NCI-H2196 treated with DMSO at 0.1 percent for 48 hours (cell line): ENCODE measurements at regions not wholly inside any gene's neighbourhood (a gene's known extent, or its start where the extent isn't known, plus 50 kb on each side); places are given as distances from the start of the nearest gene placed in this dataset.
"Not testable (repeated sequence)": the region's sequence is repeated elsewhere in the genome, so short reads cannot be mapped to it uniquely, and the experiment has no call there.

Experiments used
- DNase-seq: peaks from one replicate; lab custom pipeline; 2025; ENCODE audit not compliant: unreplicated experiment; lab: John Stamatoyannopoulos, UW

DNA sequence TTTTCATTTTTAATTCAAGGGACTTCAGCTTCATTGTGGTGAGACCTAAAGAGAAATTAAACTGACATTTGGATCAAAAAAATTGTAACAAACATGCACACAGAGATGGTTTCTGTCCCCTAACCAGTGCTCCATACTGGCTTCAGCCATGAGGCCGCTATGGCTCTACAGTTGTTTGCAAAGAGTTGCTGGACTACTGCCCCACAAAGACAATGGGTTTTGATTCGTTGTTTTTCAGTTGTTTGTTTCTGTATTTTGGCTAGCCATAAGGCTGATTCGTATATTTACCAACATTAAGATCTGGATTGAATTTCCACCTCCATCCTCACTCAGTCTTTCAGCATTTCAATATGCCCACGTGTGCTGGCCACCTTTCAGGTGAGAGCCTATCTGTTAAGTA is 163.7 kb upstream of the KIF2A start:
- no peak for DNase-seq

DNA sequence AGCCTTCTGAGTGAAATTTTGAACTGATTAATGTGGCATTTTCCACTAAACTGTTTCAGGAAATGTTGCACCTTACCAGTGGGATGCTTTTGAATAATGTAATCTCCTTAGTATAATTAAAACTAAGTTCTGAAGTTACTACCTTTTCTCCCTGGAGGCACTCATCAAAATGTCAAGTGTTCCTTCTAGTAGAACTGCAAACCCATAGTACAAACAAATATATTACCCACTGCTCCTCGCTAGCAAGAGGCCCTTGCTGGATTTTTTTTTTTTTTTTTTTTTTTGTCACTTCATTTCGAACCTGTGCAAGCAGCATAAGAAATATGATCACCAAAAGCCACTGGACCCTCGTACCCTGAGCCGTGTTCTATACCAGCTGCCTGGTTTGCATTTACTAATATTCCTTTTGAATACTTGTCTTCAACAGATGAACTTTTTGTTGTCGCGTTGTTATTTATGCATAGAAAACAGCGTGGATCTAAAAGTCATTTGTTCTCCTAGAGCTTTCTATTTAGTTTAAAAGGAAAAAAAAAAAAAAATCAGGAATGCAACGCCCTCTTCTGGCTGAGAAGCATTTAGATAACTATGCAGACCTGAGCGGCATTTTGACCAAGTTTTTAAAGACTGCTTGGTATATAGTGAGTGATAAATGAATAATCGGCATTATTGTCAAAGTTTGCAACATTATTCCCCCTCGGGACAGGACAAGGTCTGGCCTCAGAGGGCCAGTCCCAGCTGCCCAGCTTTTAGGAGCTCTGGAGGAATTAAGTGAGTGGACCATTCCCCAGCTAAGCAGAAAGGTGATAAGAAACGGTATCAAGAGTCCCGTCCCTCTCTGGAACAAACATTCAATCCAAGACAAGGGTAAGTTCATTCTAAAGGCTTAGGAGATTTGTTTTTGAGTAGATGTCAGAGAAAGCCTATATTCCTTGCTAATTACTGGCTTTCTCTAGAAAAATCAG is 162.5 kb upstream of the KIF2A start:
- no peak for DNase-seq

DNA sequence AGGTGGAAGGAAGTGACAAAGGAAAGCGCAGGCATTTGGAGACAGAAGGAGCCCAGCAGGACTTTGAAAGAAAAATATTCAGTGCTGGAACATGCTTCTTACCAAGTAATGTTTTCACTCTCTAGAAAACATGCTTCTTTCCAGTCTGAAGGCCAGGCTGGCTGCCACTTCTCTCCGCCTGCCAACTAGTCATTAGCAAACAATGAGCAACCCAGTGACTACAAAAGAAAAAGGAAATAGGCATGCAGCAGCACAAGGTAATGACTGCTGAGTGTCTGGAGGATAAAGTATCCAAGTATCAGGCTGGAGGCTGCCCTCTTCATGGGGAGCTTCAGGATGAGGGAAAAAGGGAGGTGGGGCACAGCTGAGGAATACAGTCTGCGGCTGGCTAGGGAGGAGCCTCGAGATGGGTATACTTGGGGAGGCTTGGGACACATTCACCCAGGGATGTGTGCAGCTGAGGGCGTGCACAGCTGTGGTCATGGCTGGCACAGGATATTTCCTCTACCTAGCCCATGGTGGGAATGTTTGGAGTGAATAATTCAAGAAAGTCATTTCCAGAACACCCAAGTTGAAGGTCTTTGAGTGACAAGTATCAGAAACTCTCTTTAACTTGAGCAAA is 161.5 kb upstream of the KIF2A start:
- DNase-seq, result no peak

DNA sequence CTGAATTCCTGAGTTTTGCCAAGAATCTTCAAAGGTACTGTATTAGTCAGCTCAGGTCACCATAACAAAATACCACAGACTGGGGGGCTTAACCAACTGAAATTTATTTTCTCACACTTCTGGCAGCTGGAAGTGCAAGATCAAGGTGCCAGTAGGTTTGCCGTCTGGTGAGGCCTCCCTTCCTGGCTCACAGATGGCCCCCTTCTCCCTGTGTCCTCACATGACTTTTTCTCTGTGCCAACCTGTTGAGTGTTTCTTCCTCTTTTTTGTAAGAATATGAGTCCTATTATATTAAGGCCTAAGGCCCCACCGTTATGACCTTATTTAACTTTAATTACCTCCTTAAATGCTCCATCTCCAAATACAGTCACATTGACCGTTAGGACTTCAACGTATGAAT is 156.1 kb upstream of the KIF2A start:
- no peak for DNase-seq

DNA sequence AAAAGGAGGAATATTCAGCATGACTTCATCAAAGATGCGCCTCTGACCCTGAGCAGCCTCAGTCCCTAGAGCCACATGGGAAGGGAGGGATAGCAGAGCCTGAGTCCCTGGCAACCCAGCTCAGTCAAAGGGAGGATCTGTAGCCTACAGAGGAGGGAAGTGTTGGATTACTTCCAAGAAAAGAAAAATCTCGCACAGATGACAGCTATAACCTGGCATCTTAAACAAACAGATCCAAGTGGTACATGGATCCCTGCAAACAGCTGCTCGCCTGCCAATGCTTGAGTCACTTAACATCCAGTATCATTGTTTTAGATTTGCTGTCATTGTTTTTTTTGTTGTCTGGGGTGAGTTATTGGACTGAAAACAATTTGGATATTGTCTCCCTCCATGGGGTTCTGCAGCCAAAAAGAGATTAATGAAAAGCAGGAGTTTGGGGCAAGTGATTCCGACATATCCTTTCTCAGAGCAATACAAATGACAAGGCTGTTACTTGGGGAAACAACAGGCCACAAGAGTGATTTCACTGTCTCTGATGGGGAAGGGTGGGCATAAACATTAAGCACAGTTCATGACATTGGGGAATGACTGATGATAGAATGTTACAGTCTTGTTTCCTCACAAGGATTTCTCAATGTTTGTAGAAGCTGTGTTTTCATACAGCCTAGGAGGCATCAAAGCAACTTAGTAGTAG is 153.5 kb upstream of the KIF2A start:
- no peak for DNase-seq

DNA sequence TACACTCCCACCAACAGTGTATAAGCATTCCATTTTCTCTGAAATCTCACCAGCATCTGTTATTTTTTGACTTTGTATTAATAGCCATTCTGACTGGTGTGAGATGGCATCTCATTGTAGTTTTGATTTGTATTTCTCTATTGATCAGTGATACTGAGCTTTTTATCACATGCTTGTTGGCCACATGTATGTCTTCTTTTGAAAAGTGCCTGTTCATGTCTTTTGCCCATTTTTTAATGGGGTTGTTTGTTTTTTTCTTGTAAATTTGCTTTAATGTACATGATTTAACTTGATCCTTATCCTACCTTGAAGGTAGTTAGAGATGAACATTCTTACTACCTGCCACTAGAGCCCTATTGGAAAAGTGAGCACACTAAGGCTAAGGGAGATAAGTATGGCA is 151.2 kb upstream of the KIF2A start:
- no peak for DNase-seq

DNA sequence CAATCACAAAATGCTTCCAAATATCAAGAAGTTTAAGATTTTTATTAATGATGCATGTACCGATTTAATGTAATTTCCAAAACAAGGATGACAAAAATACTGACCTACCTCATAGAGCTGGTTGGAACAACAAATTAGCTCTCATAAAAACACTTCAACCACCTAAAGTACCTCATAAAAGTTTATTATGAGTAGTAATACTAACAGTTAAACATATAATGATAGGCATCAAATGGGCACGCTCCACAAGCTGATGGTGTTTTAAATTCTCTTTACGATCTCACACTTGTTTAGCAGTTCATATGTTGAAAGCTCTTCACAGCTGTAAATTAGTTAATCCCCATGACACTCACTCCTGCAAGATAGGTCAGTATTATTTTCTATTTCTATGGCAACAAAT is 150.0 kb upstream of the KIF2A start:
- DNase-seq, result no peak

DNA sequence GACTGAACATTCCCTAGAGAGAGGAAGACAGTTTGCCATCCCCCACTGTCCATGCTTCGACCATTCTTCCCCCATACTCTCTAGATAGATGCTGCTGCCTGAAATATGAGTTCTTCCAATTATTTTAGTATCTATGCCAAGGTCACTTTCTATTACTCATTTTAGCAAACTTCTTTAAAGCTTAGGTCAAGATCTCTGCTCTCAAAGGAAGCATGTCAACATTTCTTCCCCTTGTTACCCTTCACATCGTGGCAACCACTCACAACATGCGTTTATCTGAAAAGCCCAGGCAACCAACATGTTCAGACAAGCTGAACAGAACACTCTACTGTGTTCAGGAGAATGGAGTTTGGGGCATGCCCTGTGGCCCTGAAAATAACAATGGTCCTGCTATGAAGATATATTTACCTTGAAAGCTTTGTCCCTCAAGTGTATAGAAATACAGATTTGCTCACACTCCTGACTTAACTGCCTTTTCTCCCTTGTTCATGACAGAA is 138.4 kb upstream of the KIF2A start:
- DNase-seq, result no peak

DNA sequence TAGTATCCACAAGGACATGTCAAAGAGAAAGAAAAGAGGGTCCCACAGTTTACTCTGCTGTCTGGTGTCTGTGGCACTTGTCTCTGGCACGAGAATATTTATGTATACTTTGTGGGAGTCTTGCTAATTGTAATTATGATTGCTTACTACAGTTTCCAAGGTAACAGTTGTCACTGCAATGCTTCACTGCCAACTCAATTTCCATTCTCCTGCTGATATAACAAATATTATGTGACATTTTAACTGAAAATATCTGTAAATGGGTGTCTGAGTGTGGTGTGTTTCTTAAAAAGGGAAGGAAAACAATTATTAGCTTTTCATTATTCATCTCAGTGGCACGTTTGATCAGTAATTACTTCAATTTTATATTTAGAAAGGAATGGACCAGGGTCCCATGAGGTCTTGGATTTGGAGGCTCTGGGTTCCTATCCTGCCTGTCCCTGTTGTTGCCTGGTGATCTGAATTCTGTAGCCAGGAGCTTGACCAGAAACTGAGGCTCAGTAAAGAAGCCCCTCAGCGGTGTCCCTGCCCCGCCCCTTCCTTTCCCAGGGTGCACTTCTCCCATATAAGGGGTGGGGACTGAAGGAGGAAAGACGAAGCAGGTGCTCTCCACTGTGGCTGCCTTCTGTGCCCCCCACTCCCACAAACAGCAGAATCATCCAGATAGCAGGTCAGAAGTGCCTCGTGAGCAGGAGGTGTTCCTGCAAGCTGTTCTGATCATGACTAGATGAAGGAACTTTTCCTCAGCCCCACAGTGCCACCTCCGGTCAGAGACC is 137.3 kb upstream of the KIF2A start:
- no peak for DNase-seq

DNA sequence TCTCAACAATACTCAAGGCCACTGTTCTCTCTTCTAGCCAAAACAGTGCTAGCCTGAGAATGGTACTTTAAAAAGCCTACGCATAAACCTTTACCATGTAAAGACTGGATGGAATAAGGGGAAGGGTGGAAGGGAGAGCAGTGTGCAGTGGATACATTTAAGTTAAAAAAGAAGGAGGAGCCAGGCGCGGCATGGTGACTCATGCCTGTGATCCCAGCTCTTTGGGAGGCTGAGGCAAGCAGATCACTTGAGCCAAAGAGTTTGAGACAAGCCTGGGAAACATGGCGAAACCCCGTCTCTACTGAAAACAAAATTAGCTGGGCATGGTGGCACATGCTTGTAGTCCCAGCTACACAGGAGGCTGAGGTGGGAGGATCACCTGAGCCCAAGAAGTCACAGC is 127.7 kb upstream of the KIF2A start:
- DNase-seq, result no peak

DNA sequence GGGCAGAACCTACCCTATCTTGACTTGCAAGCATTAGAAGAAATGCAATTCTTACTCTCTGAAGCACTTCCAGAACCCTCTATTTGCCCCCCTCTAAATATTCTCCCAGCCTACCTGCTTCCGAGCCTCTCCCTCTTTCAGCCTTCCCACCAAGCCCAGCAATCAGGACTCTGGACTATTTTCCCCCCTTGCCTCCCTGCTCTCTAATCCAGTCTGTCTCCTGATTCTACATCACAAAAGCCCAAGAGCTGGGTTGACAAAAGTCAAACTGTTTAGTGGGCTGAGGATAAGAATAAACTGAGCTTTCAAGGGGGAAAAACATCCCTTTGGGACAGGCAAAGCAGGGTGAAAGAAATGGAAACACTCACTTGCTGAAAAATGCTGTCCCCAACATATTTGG is 123.2 kb upstream of the KIF2A start:
- no peak for DNase-seq

DNA sequence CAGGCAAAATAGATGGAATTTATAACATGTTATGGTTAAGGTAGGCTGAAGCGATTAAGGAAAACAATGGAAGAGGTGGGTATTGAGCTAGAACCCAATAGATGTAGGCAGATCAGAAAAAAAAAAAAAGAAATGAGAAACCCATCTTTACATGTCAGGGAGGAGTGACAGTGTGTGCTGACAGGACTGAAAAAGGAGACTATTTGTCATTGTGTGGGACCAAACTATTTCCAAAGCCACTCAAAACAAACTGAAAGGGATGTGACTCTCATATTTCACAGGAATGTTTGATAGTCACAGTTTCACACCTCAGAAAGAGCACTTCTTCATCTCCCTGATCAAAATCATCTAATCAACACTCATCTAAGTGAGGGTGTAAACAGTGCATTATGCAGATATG is 122.3 kb upstream of the KIF2A start:
- DNase-seq, result no peak

DNA sequence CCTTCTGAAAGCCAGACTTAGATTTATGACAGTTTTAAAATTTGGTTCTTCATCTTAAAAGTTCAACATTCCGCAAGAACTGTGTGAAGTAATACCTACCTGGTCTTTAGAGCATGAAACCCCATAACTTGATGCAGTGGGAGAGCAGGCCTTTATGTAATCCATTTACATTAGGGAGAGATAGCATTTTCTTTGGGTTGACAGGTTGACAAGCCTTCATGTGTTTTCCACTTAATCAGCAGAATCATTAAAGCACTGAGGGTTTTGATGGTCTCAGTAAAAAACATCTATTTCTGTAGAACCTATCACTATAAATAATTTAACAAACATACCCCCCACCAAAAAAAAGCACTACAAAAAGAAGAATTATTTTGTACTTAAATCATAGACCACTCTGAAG is 121.6 kb upstream of the KIF2A start:
- no peak for DNase-seq

DNA sequence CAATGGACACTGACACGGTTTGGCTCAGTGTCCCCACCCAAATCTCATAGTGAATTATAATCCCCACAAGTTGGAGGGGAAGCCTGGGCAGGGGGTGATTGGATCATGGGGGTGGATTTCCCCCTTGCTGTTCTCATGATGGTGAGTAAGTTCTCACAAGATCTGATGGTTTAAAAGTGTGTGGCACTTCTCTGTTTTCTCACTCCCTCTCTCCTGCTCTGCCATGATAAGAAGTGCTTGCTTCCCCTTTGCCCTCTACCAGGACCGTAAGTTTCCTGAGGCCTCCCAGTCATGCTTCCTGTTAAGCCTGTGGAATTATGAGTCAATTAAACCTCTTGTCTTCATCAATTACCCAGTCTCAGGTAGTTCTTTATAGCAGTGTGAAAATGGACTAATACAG is 115.8 kb upstream of the KIF2A start:
- DNase-seq, result no peak

DNA sequence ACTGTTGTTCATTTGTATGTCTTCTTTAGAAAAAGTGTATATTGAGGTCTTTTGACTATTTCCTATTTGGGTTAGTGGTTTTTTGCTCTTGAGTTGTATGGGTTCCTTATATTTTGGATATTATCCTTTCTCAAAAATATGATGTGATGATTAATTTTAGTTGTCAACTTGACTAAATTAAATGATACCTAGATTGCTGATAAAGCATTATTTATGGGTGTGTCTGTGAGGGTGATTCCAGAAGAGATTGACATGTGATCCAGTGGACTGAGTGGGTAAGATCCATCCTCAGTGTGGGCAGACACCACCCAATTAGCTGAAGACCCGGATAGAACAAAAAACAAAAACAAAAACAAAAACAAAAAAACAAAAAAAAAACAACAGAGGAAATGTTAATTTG is 115.1 kb upstream of the KIF2A start:
- DNase-seq, result no peak

DNA sequence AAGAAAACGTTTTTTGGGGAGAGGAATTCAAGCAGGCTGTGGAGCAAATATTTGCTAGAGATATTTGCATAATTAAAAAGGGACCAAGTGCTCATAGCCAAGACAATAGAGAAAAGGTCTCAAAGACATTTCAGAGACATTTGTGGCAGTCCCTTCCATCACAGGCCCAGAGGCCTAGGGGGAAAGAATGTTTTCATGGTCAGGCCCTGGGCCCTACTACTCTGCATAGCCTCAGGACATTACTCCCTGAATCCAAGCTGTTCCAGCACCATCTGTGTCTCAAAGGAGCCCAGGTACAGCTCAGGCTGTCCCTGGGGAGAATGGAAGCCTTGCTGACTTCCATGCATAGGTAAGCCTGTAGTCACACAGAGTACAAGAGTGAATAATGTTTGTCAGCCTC is 113.0 kb upstream of the KIF2A start:
- no peak for DNase-seq

DNA sequence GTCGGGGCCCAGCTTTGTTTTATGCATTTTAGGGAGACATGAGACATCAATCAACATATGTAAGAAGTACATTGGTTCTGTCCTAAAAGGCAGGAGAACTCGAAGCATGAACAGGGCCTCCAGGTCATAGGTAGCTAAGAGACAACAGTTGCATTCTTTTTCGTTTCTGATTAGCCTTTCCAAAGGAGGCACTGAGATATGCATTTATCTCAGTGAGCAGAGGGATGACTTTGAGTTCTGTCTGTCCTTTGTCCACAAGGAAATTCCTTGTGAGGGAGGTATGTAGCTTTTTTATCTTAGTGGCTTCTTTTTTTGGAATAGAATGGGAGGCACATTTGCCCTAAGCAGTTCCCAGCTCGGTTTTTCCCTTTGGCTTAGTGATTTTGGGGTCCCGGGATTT is 109.5 kb upstream of the KIF2A start:
- DNase-seq, result not testable (repeated sequence)

DNA sequence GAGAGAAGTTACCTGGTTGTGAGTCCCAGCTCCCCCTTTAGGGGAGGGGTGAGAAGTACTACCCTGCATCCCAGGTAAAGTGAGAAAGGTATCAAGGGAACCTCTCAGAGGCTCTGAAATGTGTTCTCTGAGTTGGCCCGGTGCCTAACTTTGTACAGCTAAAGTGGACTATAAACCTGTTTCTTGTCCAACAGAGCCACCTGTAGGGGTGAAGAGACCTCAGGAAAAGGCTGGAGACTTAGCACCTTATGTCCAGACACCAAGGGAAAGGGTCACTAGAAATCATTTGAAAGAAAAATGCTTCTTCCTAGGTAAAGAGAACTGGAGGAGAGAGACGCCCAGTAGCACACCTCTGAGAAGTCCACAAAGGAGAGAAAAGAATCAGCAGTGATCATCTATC is 108.3 kb upstream of the KIF2A start:
- no peak for DNase-seq

DNA sequence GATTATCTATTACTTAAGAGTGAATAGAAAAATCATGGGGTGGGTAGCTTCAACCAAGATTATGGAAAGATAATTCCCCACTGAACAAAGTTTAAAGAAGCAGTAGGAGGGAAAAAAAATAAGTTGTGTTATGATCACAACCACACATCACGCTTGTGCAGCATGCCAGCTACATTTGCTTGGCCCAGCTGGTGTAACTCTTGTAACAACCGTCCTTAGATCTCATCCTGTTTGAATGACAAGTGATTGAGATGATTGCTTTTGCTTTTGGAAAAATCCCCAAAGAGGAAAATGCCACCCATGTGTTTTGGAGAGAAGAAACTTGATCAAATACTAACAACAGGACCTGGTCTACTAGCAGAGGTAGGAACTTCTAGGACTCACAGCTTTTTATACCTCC is 107.6 kb upstream of the KIF2A start:
- DNase-seq, result no peak

DNA sequence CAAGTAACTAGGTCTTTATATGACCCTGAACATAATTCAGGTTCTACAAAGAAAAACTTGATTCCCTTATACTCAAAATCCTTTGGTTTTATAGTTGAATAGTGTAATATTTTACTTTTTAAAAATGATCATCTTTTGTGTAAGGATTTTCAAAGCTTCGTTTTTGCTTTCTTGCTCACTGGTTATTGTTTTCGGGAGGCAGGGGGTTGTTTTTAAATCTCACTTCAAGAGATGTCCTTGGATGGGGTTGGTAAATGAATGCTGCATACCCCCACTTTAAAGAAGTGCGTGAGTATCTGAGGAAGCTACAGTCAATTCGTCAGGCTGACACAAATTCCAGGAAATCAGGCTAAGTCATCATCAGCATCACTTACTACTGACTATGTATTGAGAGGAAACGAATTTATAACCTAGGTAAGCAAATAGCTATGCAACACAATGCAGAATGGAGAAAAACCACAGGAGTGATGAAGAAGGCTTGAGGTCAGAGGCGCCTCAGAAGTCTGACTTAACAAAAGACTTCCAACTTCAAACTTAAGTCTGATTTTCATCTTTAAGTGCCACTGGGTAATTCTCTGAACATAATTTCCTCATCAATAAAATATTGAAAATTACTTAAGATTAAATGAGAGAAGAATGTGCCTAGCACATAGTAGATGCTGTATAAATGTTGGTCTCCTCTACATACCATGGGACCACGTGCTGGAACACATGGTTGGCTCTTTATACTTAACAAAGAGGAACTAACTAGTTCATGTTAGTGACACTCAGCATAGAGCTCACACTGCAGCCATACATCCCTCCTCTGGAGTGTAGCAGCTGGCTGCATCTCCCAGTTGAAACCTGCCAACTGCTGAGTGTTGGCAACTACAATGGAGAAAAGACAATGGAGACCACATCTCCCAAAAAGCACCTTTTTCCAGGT is 106.0 kb upstream of the KIF2A start:
- DNase-seq, result no peak
